SK-N-DZ (cell line): ENCODE measurements at regions not wholly inside any gene's neighbourhood (a gene's known extent, or its start where the extent isn't known, plus 50 kb on each side); places are given as distances from the start of the nearest gene placed in this dataset.

Source experiments
- small RNA-seq, 2 experiments: library from RNA; depleted of rRNA; stranded (forward); fragments of <200 nt; gene quantifications; one replicate each; pipeline ENCODE3, GENCODE V24; 2014

Small RNAs in the stretch of these regions (small RNA-seq; reads per million reads assigned to genes)
- 0 reads per million in 2 experiments for gene RNU1-141P
